Gastrocnemius medialis (tissue), 4 donors: ENCODE measurements at regions not wholly inside any gene's neighbourhood (a gene's known extent, or its start where the extent isn't known, plus 50 kb on each side); places are given as distances from the start of the nearest gene placed in this dataset.

Source experiments
- ATAC-seq, 2 donors: fragments of 150-250 bp; one replicate each; pipeline ENCODE4 v1.9.1; 2016
- DNase-seq, 2 donors: peaks; one replicate each; pipeline ENCODE4 v3.0.0-alpha.2; 2019
- H3K27ac ChIP-seq, 4 donors: fragments of 200-600 bp; sonication (generic); 1 replicate in 1 of 4; 2 replicates in 3 of 4; pipeline ENCODE4 v1.5.1; 2016 to 2018; ENCODE audit warnings: mild to moderate bottlenecking in 2 of 4, moderate library complexity in 1 of 4
- H3K27me3 ChIP-seq, 3 donors: fragments of 200-600 bp; sonication (generic) in 2 of 3; 1 replicate in 1 of 3; 2 replicates in 2 of 3; pipeline versions ENCODE4 v1.5.1 to v1.6.0; 2016 to 2019; ENCODE audit warnings: mild to moderate bottlenecking in 1 of 3, moderate library complexity in 1 of 3
- H3K36me3 ChIP-seq, 2 donors: fragments of 200-600 bp; sonication (generic) in 1 of 2; one replicate each; pipeline ENCODE4 v1.5.1; 2017 to 2018
- H3K4me1 ChIP-seq, 2 donors: fragments of 200-600 bp; sonication (generic) in 1 of 2; one replicate each; pipeline ENCODE4 v1.5.1; 2016 to 2017; ENCODE audit warnings: mild to moderate bottlenecking in 2 of 2
- H3K4me3 ChIP-seq, 4 donors: fragments of 200-600 bp; sonication (generic) in 3 of 4; 1 replicate in 1 of 4; 2 replicates in 3 of 4; pipeline ENCODE4 v1.5.1; 2016 to 2019; ENCODE audit warnings: mild to moderate bottlenecking in 2 of 4
- H3K9me3 ChIP-seq, 3 donors: fragments of 200-600 bp; sonication (generic) in 2 of 3; 1 replicate in 1 of 3; 2 replicates in 2 of 3; pipeline ENCODE4 v1.5.1; 2016 to 2019
- CTCF ChIP-seq, 5 experiments: fragments of 450-650 bp in 3 of 5; fragments of 200-600 bp in 2 of 5; sonication (generic) in 2 of 5; IDR thresholded peaks in 4 of 5; conservative IDR thresholded peaks in 1 of 5; 1 replicate in 4 of 5; 2 replicates in 1 of 5; pipeline ENCODE4 v1.5.1; 2016 to 2019; ENCODE audit warnings: antibody characterized with exemption in 5 of 5, mild to moderate bottlenecking in 3 of 5, moderate library complexity in 3 of 5
- POLR2A ChIP-seq, 2 donors: fragments of 450-650 bp; IDR thresholded peaks; one replicate each; pipeline ENCODE4 v1.6.1; 2017; ENCODE audit warnings: antibody characterized with exemption in 2 of 2, mild to moderate bottlenecking in 2 of 2, moderate library complexity in 2 of 2
- in situ Hi-C, 4 donors: fragments of 200-750 bp; cut with MboI; loops; one replicate each; pipeline versions ENCODE4 v1.15.0 to v1.8.0; 2017; ENCODE audit warnings: low sequenced_read_pairs in 4 of 4
- intact Hi-C: fragments of 100-400 bp; cut with DNase I; formaldehyde crosslinking; loops from one replicate; pipeline ENCODE4 v1.15.1; 2023; ENCODE audit warnings: low total_unique reads

GRCh38 chr1:73106931-73107330, 824.6 kb upstream of the NEGR1 start:
- no peaks in the 10 kb centered on the region for H3K36me3 ChIP-seq
- ATAC-seq (no peak), DNase-seq (no peak)
- no peaks in the 10 kb centered on the region for H3K4me1 ChIP-seq
- no peaks in the 10 kb centered on the region for H3K9me3 ChIP-seq
- no peak overlapping the region for H3K27ac ChIP-seq
- intact Hi-C loops (no loop called here), in situ Hi-C loops (no loop called here)
- no peaks in the 10 kb centered on the region for H3K27me3 ChIP-seq
- TF ChIP-seq POLR2A (IDR thresholded peaks at IDR 0.05) (no peak), CTCF (IDR thresholded peaks at IDR 0.05 in 4 of 5, conservative IDR thresholded peaks at IDR 0.05 in 1 of 5) (no peak)
- no peak overlapping the region for H3K4me3 ChIP-seq

DNA sequence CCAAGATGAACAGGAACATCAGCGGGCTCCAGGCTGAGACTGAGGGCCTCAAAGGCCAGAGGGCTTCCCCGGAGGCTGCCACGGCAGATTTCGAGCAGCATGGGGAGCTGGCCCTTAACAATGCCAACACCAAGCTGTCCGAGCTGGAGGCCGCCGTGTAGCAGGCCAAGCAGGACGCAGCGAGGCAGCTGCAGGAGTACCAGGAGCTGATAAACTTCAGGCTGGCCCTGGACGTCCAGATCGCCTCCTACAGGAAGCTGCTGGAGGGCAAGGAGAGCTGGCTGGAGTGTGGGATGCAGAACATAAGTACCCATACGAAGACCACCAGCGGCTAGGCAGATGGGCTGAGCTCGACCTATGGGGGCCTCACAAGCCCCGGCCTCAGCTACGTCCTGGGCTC, 823.4 kb upstream of the NEGR1 start:
- in situ Hi-C loops (no loop called here), intact Hi-C loops (no loop called here)
- TF ChIP-seq CTCF (IDR thresholded peaks at IDR 0.05 in 4 of 5, conservative IDR thresholded peaks at IDR 0.05 in 1 of 5) (no peak), POLR2A (IDR thresholded peaks at IDR 0.05) (no peak)
- H3K9me3 ChIP-seq: no peaks in the 10 kb centered on the region
- H3K27ac ChIP-seq: no peak overlapping the region
- H3K4me1 ChIP-seq: no peaks in the 10 kb centered on the region
- H3K36me3 ChIP-seq: no peaks in the 10 kb centered on the region
- no peak for ATAC-seq
- no peak overlapping the region for H3K4me3 ChIP-seq
- H3K27me3 ChIP-seq: no peaks in the 10 kb centered on the region
- no peak for DNase-seq

- Histone ChIP-seq H3K4me1 (no peaks in the 10 kb centered on the region), H3K27me3 (no peaks in the 10 kb centered on the region), H3K36me3 (no peaks in the 10 kb centered on the region), H3K27ac (no peak overlapping the region), H3K9me3 (no peaks in the 10 kb centered on the region), H3K4me3 (no peak overlapping the region)
- ATAC-seq (no peak), DNase-seq (no peak)
- in situ Hi-C loops (no loop called here), intact Hi-C loops (no loop called here)
- no peak for TF ChIP-seq CTCF (IDR thresholded peaks at IDR 0.05 in 4 of 5, conservative IDR thresholded peaks at IDR 0.05 in 1 of 5)
- no peak for TF ChIP-seq POLR2A (IDR thresholded peaks at IDR 0.05)
Measured at GRCh38 chr1:73104749-73105148, 822.4 kb upstream of the NEGR1 start.

DNA sequence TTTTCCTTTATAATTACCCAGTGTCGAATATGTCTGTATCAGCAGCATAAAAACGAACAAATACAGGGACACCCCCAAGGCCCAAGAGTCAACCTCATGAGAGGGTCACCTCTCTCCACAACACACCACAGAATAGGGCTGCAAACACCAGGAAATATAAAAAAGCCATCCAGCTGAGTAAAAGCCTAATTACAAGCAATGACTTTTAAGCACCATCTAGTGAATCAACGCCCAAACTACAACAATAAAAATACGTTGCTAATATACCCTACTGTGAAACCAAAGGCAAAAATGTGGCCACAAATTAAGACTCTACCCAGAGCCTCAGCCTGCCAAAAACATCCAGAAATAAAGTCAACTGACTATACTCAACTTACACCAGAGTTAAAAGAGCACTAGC, 817.9 kb upstream of the NEGR1 start:
- in situ Hi-C loops: no loop called here
- no peak overlapping the region for H3K27ac ChIP-seq

More for the DNA sequence above, 817.9 kb upstream of the NEGR1 start:
- Histone ChIP-seq H3K4me3 (no peak overlapping the region), H3K36me3 (no peaks in the 10 kb centered on the region), H3K27me3 (no peaks in the 10 kb centered on the region), H3K4me1 (no peaks in the 10 kb centered on the region), H3K9me3 (no peaks in the 10 kb centered on the region)
- ATAC-seq (no peak), DNase-seq (no peak)
- TF ChIP-seq CTCF (IDR thresholded peaks at IDR 0.05 in 4 of 5, conservative IDR thresholded peaks at IDR 0.05 in 1 of 5) (no peak), POLR2A (IDR thresholded peaks at IDR 0.05) (no peak)
- intact Hi-C loops: no loop called here
